ENCODE measurements at regions not wholly inside any gene's neighbourhood (a gene's known extent, or its start where the extent isn't known, plus 50 kb on each side); places are given as distances from the start of the nearest gene placed in this dataset.

DNA sequence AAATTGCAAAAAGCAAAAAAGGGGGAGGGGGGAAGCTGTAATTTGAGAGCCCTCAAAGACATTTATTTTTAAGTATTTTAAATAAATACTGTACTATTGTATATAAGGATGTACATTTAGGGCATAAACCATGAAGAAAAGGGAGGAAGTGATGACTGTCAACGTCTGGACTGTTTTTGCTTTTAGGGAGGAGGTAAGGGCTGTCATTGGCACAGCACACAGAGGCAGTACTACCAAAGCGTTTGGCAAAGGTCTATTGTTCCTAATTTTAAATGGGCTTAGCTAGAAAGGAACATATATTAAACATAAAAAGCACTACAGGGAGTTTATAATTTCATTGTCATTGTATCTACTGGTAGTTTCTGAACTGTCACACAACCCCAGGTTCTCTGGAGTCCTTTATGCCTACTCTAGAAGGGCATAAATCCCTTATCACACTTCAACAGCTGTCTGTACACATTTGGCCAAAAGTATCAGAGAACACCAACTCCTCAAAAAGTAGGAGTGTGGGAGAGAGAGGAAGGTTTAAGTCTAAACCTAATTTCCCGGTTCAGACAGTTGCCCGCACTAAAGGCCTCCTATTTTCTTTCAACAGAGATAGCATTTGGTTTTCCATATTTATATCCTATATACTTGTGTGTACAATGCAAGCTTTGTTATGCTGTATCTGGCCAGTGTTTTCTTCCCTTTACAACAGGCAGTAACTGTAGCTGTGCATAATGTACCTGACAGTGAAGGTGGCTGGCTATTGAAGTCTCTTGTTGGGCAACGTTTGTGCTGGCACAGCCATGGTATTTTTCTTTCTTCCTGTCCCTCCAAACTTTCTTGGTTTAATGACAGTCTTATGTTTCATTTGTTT, 406.2 kb downstream of the KLF5 start:
- H3F3A ChIP-seq (ENCODE audit: insufficient read depth, low read length, poor library complexity, severe bottlenecking) = no peaks in the 10 kb centered on the region
- no peak overlapping the region for H3K4me3 ChIP-seq (ENCODE audit: low read length)
- TF ChIP-seq CTCF (IDR thresholded peaks at IDR 0.05; ENCODE audit: poor library complexity, severe bottlenecking) (no peak), EZH2 (IDR thresholded peaks at IDR 0.05; ENCODE audit: borderline replicate concordance, insufficient read depth, low read length, poor library complexity, severe bottlenecking) (no peak), SMC3 (conservative IDR thresholded peaks at IDR 0.05; ENCODE audit: poor library complexity) (no peak), TAF1 (IDR thresholded peaks at IDR 0.05; ENCODE audit: low read depth) (no peak), MXI1 (conservative IDR thresholded peaks at IDR 0.05; ENCODE audit: poor library complexity, severe bottlenecking) (no peak), POLR2AphosphoS5 (IDR thresholded peaks at IDR 0.05) (no peak), RAD21 (conservative IDR thresholded peaks at IDR 0.05) (no peak), EP300 (conservative IDR thresholded peaks at IDR 0.05; ENCODE audit: poor library complexity, severe bottlenecking) (no peak)
- TF ChIP-seq, protein P1, sequence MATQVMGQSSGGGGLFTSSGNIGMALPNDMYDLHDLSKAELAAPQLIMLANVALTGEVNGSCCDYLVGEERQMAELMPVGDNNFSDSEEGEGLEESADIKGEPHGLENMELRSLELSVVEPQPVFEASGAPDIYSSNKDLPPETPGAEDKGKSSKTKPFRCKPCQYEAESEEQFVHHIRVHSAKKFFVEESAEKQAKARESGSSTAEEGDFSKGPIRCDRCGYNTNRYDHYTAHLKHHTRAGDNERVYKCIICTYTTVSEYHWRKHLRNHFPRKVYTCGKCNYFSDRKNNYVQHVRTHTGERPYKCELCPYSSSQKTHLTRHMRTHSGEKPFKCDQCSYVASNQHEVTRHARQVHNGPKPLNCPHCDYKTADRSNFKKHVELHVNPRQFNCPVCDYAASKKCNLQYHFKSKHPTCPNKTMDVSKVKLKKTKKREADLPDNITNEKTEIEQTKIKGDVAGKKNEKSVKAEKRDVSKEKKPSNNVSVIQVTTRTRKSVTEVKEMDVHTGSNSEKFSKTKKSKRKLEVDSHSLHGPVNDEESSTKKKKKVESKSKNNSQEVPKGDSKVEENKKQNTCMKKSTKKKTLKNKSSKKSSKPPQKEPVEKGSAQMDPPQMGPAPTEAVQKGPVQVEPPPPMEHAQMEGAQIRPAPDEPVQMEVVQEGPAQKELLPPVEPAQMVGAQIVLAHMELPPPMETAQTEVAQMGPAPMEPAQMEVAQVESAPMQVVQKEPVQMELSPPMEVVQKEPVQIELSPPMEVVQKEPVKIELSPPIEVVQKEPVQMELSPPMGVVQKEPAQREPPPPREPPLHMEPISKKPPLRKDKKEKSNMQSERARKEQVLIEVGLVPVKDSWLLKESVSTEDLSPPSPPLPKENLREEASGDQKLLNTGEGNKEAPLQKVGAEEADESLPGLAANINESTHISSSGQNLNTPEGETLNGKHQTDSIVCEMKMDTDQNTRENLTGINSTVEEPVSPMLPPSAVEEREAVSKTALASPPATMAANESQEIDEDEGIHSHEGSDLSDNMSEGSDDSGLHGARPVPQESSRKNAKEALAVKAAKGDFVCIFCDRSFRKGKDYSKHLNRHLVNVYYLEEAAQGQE (IDR thresholded peaks at IDR 0.05; ENCODE audit: borderline replicate concordance) = no peak
- H3K9ac ChIP-seq (ENCODE audit: low read length) = no peak overlapping the region
- H3K4me2 ChIP-seq (ENCODE audit: low read length) = no peak overlapping the region
- H4K20me1 ChIP-seq (ENCODE audit: insufficient read depth) = no peaks in the 10 kb centered on the region
- H3K9me3 ChIP-seq (ENCODE audit: low read length) = no peaks in the 10 kb centered on the region
- H3K27me3 ChIP-seq (ENCODE audit: insufficient read depth, low read depth, low read length) = no peaks in the 10 kb centered on the region
- H3K27ac ChIP-seq (ENCODE audit: low read length) = no peak overlapping the region
- H3K9me2 ChIP-seq (ENCODE audit: insufficient read depth, low read length) = no peaks in the 10 kb centered on the region
- H2AFZ ChIP-seq (ENCODE audit: low read depth, low read length) = no peak overlapping the region
- no peaks in the 10 kb centered on the region for H3K36me3 ChIP-seq (ENCODE audit: insufficient read depth, low read length)
- H3K79me2 ChIP-seq (replicated peaks; ENCODE audit: insufficient read depth, low read length) = no peaks in the 10 kb centered on the region

DNA sequence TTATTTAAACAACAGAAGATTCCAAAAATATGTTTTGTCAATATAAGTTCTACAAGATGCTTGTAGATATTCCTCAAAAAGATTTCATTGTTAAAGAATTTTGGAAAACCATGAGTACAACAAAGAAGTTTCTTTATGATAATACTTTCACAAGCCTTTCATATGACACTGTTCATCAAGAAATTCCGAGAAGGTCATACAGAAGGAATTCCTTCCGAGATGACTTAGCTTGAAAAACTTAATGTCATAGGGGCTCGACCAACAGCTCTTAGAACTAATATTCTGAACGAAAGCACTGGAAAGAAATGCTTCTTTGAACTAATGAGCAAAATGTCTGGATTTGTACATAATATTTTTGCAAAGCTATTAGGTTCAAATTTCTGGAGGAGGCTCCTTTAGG, 403.4 kb downstream of the KLF5 start:
- Histone ChIP-seq H4K20me1 (ENCODE audit: insufficient read depth) (no peaks in the 10 kb centered on the region), H3K9ac (ENCODE audit: low read length) (no peak overlapping the region), H3K36me3 (ENCODE audit: insufficient read depth, low read length) (no peaks in the 10 kb centered on the region), H3K27ac (ENCODE audit: low read length) (no peak overlapping the region), H2AFZ (ENCODE audit: low read depth, low read length) (no peak overlapping the region), H3K27me3 (ENCODE audit: insufficient read depth, low read depth, low read length) (no peaks in the 10 kb centered on the region), H3K4me2 (ENCODE audit: low read length) (no peak overlapping the region), H3K79me2 (replicated peaks; ENCODE audit: insufficient read depth, low read length) (no peaks in the 10 kb centered on the region), H3K9me2 (ENCODE audit: insufficient read depth, low read length) (no peaks in the 10 kb centered on the region), H3F3A (ENCODE audit: insufficient read depth, low read length, poor library complexity, severe bottlenecking) (no peaks in the 10 kb centered on the region), H3K9me3 (ENCODE audit: low read length) (no peaks in the 10 kb centered on the region), H3K4me3 (ENCODE audit: low read length) (no peak overlapping the region)
- TF ChIP-seq RAD21 (conservative IDR thresholded peaks at IDR 0.05) (no peak), MXI1 (conservative IDR thresholded peaks at IDR 0.05; ENCODE audit: poor library complexity, severe bottlenecking) (no peak), POLR2AphosphoS5 (IDR thresholded peaks at IDR 0.05) (no peak)
- TF ChIP-seq, protein P1 (IDR thresholded peaks at IDR 0.05; ENCODE audit: borderline replicate concordance) = no peak

Data from neural cell (in vitro differentiated cells).